Common myeloid progenitor, CD34-positive (primary cell): ENCODE measurements at regions not wholly inside any gene's neighbourhood (a gene's known extent, or its start where the extent isn't known, plus 50 kb on each side); places are given as distances from the start of the nearest gene placed in this dataset.

Experiments
- CTCF ChIA-PET: fragments of 350-600 bp; sonication (Branson Sonifier 250); formaldehyde crosslinking; loops from one replicate; lab custom pipeline; 2021; ENCODE audit warnings: antibody characterized with exemption; lab: Charles Lee
- POLR2A ChIA-PET: fragments of 350-600 bp; sonication (Branson Sonifier 250); formaldehyde crosslinking; loops from one replicate; lab custom pipeline; 2021; ENCODE audit warnings: antibody characterized with exemption; lab: Charles Lee
- DNase-seq, 3 donors: peaks; one replicate each; pipeline versions ENCODE4 v3.0.0 to v3.0.0-alpha.2; 2013
- H3K27ac ChIP-seq, 2 experiments: 1 replicate in 1 of 2; 2 replicates in 1 of 2; pipeline ENCODE4 v1.7.0; 2013; ENCODE audit warnings: inconsistent platforms in 2 of 2, low read length in 2 of 2, mild to moderate bottlenecking in 2 of 2, low read depth in 1 of 2, moderate library complexity in 1 of 2; ENCODE audit not compliant: severe bottlenecking in 2 of 2, insufficient read depth in 1 of 2, poor library complexity in 1 of 2
- H3K27me3 ChIP-seq, 5 experiments: replicated peaks in 2 of 5; 1 replicate in 3 of 5; 2 replicates in 2 of 5; pipeline versions ENCODE4 v1.6.1 to v1.7.0; 2013; ENCODE audit warnings: low read length in 4 of 5, mild to moderate bottlenecking in 2 of 5, moderate library complexity in 2 of 5, inconsistent platforms in 1 of 5; ENCODE audit not compliant: insufficient read depth in 5 of 5, control insufficient read depth in 4 of 5
- H3K36me3 ChIP-seq, 4 experiments: 1 replicate in 2 of 4; 2 replicates in 2 of 4; pipeline versions ENCODE4 v1.6.1 to v1.7.0; 2013; ENCODE audit warnings: low read length in 3 of 4, control low read depth in 1 of 4, mild to moderate bottlenecking in 1 of 4; ENCODE audit not compliant: control insufficient read depth in 4 of 4, insufficient read depth in 4 of 4
- H3K4me1 ChIP-seq, 4 experiments: 1 replicate in 3 of 4; 2 replicates in 1 of 4; pipeline versions ENCODE4 v1.6.1 to v1.7.1; 2013; ENCODE audit warnings: low read length in 3 of 4, mild to moderate bottlenecking in 3 of 4, control low read depth in 1 of 4, inconsistent platforms in 1 of 4, moderate library complexity in 1 of 4; ENCODE audit not compliant: control insufficient read depth in 4 of 4, insufficient read depth in 4 of 4; ENCODE audit errors: control extremely low read depth in 1 of 4
- H3K4me3 ChIP-seq, 7 experiments: 1 replicate in 4 of 7; 2 replicates in 3 of 7; pipeline versions ENCODE4 v1.5.1 to v1.7.0; 2013; ENCODE audit warnings: mild to moderate bottlenecking in 7 of 7, low read length in 6 of 7, moderate library complexity in 6 of 7, inconsistent platforms in 2 of 7, low read depth in 2 of 7, control low read depth in 1 of 7; ENCODE audit not compliant: insufficient read depth in 4 of 7, control insufficient read depth in 1 of 7; ENCODE audit errors: extremely low read depth in 1 of 7
- H3K9me3 ChIP-seq, 5 experiments: 1 replicate in 4 of 5; 2 replicates in 1 of 5; pipeline versions ENCODE4 v1.6.1 to v1.7.1; 2013; ENCODE audit warnings: low read length in 4 of 5, mild to moderate bottlenecking in 2 of 5, inconsistent platforms in 1 of 5, low read depth in 1 of 5, moderate library complexity in 1 of 5; ENCODE audit not compliant: control insufficient read depth in 4 of 5, insufficient read depth in 2 of 5; ENCODE audit errors: control extremely low read depth in 1 of 5
- whole genome bisulfite sequencing: methylation state at CpG from one replicate; pipeline ENCODE4 v1.1.5; 2013; ENCODE audit not compliant: insufficient coverage; 5-methylcytosine and 5-hydroxymethylcytosine counted together

- ChIA-PET CTCF (no interaction called here), POLR2A (no interaction called here)
- no peak for DNase-seq
- no peaks in the 10 kb centered on the region for H3K27me3 ChIP-seq
- no peaks in the 10 kb centered on the region for H3K36me3 ChIP-seq
- H3K27ac ChIP-seq: no peak overlapping the region
- H3K4me1 ChIP-seq: peaks cover 0 to 32% (median 12%) of the 10 kb centered on the region in 4 experiments
- H3K4me3 ChIP-seq: no peak overlapping the region
- peaks cover 0 to 1% (median 0%) of the 10 kb centered on the region in 5 experiments for H3K9me3 ChIP-seq
Observed at GRCh38 chr2:37767046-37767445, 95.6 kb upstream of the CDC42EP3 start.

- H3K27ac ChIP-seq: no peak overlapping the region
- 67% methylated on average over 3 of the region's 6 CpGs for WGBS
- no peaks in the 10 kb centered on the region for H3K36me3 ChIP-seq
- peaks cover 0 to 30% (median 10%) of the 10 kb centered on the region in 4 experiments for H3K4me1 ChIP-seq
- peaks cover 0 to 1% (median 0%) of the 10 kb centered on the region in 5 experiments for H3K9me3 ChIP-seq
- H3K4me3 ChIP-seq: no peak overlapping the region
- ChIA-PET CTCF (interaction anchor here (1.0 to 1.6 kb wide), 2 partner anchors 8 to 14 kb away, joined by 4 to 5 read pairs; no protein-coding TSS in a partner anchor), POLR2A (no interaction called here)
- peak in 2 of 3 donors; percentile 10 to 11 for DNase-seq
- no peaks in the 10 kb centered on the region for H3K27me3 ChIP-seq
Observed at GRCh38 chr2:37767959-37768925, 96.8 kb upstream of the CDC42EP3 start.

DNA sequence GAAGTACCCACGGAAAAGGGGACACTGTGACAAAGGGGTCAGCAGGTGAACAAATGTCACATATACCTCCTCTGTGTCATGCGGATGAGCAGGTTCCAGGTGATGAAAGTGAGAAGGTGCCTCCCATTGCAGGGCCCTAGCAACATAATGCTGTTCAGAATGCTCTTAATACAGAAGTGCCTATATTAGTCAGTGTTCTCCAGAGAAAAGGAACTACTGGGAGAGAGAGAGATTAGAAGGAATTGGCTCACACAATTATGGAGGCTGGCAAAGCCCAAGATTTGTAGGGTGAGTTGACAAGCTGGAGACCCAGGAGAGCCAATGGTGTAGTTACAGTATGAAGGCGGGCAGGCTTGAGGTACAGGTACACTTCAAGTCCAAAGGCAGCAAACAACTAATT, 98.1 kb upstream of the CDC42EP3 start:
- POLR2A ChIA-PET: no interaction called here
- DNase-seq: no peak
- Histone ChIP-seq H3K4me3 (no peak overlapping the region), H3K9me3 (peaks cover 0 to 1% (median 0%) of the 10 kb centered on the region in 5 experiments), H3K36me3 (no peaks in the 10 kb centered on the region), H3K4me1 (peaks cover 0 to 28% (median 10%) of the 10 kb centered on the region in 4 experiments), H3K27ac (no peak overlapping the region), H3K27me3 (no peaks in the 10 kb centered on the region)
- WGBS: 93% methylated on average over 2 of the region's 3 CpGs
- CTCF ChIA-PET: interaction anchor here (1.6 kb wide), 1 partner anchor 25 kb away, joined by 4 read pairs; no protein-coding TSS in a partner anchor

DNA sequence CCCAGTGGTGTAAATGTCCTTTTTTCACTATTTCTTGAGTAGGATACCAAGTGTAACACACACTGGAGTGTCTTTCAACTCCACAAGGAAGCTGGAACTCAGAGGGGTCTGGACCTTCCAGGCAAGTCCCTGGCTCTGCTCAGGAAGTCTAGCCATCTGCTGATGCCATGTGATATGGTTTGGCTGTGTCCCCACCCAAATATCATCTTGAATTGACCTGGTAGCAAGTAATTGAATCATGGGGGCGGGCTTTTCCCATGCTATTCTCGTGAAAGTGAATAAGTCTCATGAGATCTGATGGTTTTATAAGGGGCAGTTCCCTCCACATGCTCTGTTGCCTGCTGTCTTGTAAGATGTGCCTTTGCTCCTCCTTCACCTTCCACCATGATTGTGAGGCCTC, 99.4 kb upstream of the CDC42EP3 start:
- Histone ChIP-seq H3K4me3 (no peak overlapping the region), H3K27ac (no peak overlapping the region), H3K4me1 (peaks cover 0 to 28% (median 10%) of the 10 kb centered on the region in 4 experiments), H3K36me3 (no peaks in the 10 kb centered on the region), H3K9me3 (peaks cover 0 to 4% (median 0%) of the 10 kb centered on the region in 5 experiments), H3K27me3 (no peaks in the 10 kb centered on the region)
- 100% methylated on average over 2 of the region's 2 CpGs for WGBS
- ChIA-PET CTCF (no interaction called here), POLR2A (no interaction called here)
- no peak for DNase-seq

DNA sequence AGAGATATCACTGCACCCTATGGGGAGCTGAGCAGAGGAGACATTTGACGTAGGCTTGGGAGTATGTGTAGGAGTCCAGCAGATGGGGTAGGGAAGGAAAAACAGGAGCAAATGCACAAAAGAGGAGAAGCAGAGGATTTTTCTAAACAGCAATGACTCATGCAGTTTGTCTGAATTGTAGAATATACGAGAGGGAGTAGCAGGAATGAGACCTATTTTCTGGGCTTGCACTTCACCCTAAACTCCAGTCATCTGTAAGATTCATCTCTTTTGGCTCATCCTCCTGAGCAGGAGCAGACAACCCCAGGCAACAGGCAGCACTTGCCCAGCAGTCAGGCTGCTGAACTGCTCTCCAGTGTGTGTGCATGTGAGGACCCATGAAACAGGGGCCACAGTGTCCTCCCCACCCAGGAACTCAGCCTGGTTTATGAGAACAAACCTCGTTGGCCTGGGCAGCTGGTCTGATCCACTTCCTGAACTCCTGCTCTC, 100.2 kb upstream of the CDC42EP3 start:
- Histone ChIP-seq H3K9me3 (peaks cover 0 to 4% (median 0%) of the 10 kb centered on the region in 5 experiments), H3K36me3 (no peaks in the 10 kb centered on the region), H3K4me1 (peaks cover 0 to 28% (median 10%) of the 10 kb centered on the region in 4 experiments), H3K27ac (no peak overlapping the region), H3K4me3 (no peak overlapping the region), H3K27me3 (no peaks in the 10 kb centered on the region)
- WGBS: 85% methylated on average over 3 of the region's 3 CpGs
- ChIA-PET CTCF (interaction anchor here (1.1 to 1.5 kb wide), 2 partner anchors 14 to 106 kb away, joined by 3 read pairs; no protein-coding TSS in a partner anchor), POLR2A (no interaction called here)
- DNase-seq: no peak

DNA sequence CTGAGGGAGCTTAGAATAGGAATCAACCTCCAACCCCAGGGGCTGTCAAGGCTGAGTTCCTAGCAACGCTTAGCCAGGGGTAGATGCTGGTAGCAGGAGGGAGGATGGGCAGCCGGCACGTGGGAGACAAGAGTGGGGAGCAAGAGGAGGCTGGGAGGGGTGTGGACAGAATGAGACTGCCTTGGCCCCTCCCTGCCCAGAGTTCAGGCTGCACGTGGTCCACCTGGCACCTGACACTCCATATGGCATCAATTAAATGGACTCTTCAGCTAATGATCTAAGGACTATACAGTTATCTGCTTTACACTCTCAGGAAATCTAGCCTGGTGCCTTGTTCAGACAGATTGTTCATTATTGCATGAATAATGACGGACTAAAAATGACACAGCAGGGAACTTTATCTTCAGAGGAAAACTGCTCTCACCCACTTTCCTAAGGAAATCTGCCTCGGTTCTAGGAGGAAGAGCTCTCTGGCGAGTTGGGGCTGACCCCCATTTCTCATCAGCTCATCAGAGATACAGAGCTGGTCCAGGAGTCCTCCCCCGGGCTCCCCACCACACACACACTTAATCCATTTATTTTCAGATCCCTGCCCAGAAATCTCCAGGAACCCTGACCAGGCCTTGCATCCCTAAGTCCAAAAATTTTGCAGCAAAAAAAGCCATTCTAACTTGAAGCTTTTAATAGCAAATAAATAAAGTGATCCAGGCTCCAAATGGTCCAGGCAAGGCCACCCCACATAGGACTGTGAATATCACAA, 102.1 kb upstream of the CDC42EP3 start:
- Histone ChIP-seq H3K27ac (no peak overlapping the region), H3K36me3 (no peaks in the 10 kb centered on the region), H3K9me3 (peaks cover 0 to 4% (median 0%) of the 10 kb centered on the region in 5 experiments), H3K4me3 (no peak overlapping the region), H3K27me3 (no peaks in the 10 kb centered on the region), H3K4me1 (peaks cover 0 to 14% (median 1%) of the 10 kb centered on the region in 4 experiments)
- DNase-seq: no peak
- POLR2A ChIA-PET: interaction anchor here (0.7 kb wide), 1 partner anchor 172 kb away, joined by 3 read pairs; no protein-coding TSS in a partner anchor
- CTCF ChIA-PET: interaction anchor here (1.0 to 1.5 kb wide), 2 partner anchors 10 to 196 kb away, joined by 3 to 7 read pairs; no protein-coding TSS in a partner anchor
- WGBS: 72% methylated on average over 6 of the region's 8 CpGs
